HUES6 (cell line): ENCODE measurements at regions not wholly inside any gene's neighbourhood (a gene's known extent, or its start where the extent isn't known, plus 50 kb on each side); places are given as distances from the start of the nearest gene placed in this dataset.

Source experiments
- H3K27ac ChIP-seq: 2 replicates; pipeline ENCODE4 v1.7.0; 2013; ENCODE audit warnings: low read depth, mild to moderate bottlenecking, low read length, inconsistent platforms
- H3K27me3 ChIP-seq: 2 replicates; pipeline ENCODE4 v1.6.1; 2013; ENCODE audit warnings: low read length; ENCODE audit not compliant: control insufficient read depth, insufficient read depth
- H3K36me3 ChIP-seq: 2 replicates; pipeline ENCODE4 v1.6.1; 2013; ENCODE audit warnings: low read length; ENCODE audit not compliant: control insufficient read depth, insufficient read depth
- H3K4me1 ChIP-seq: 2 replicates; pipeline ENCODE4 v1.6.1; 2013; ENCODE audit warnings: low read length; ENCODE audit not compliant: control insufficient read depth, insufficient read depth
- H3K4me3 ChIP-seq: 2 replicates; pipeline ENCODE4 v1.5.1; 2013; ENCODE audit warnings: low read depth, low read length
- H3K9ac ChIP-seq: one replicate; pipeline ENCODE4 v1.6.1; 2013; ENCODE audit warnings: mild to moderate bottlenecking, low read length
- H3K9me3 ChIP-seq: 2 replicates; pipeline ENCODE4 v1.6.1; 2013; ENCODE audit warnings: low read depth, low read length; ENCODE audit not compliant: control insufficient read depth, insufficient read depth

DNA sequence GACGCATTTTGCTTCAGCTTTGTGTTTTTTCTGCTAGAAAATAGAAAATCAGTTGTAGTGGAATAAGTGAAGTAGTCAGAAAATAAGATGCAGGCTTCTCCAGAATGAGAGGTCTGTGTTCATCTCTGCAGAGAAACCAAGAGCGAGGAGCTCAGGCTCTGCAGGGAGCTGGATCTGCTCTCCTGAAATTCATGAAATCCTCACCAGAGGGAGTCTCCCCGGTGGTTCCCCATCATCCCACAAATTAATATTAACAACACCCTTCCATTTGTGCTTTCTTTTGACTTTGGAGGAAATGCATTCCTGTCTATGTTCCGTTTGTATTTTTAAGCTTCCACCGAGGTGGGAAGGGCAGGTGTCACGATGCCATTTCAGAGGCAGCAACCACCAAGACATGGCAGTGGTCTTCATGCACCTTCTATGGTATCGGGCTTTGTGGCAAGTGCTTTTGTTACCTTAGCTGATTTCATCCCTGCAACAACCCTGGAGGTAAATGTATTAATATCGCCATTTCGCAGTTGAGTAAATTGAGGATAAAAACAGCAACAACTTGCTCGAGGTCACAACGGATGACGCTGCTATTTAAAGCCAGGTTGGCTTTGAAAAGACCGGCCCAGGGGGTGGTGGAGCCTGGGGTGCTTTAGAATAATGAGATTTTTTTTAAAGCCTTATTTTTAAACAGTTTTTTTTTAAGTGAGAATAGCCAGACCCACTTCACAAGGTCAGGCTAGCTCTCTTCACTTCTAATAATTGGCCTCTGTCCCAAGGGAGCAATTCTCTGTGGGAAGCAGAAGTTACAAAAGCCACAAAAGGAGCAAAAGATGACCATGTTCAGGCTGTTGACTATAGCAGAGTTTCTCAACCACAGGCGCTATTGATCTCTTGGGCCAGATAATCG is 367.6 kb upstream of the ERCC4 start:
- H3K4me1 ChIP-seq = peaks cover 19% of the 10 kb centered on the region
- no peak overlapping the region for H3K27ac ChIP-seq
- H3K9ac ChIP-seq = no peak overlapping the region
- H3K4me3 ChIP-seq = no peak overlapping the region
- H3K9me3 ChIP-seq = no peaks in the 10 kb centered on the region
- no peaks in the 10 kb centered on the region for H3K36me3 ChIP-seq
- H3K27me3 ChIP-seq = no peaks in the 10 kb centered on the region

- H3K9ac ChIP-seq = no peak overlapping the region
- H3K4me1 ChIP-seq = peaks cover 19% of the 10 kb centered on the region
- no peaks in the 10 kb centered on the region for H3K27me3 ChIP-seq
- no peak overlapping the region for H3K4me3 ChIP-seq
- no peak overlapping the region for H3K27ac ChIP-seq
- no peaks in the 10 kb centered on the region for H3K36me3 ChIP-seq
- no peaks in the 10 kb centered on the region for H3K9me3 ChIP-seq
Observed at GRCh38 chr16:13552960-13553257, 367.0 kb upstream of the ERCC4 start.

- Histone ChIP-seq H3K4me3 (no peak overlapping the region), H3K9me3 (no peaks in the 10 kb centered on the region), H3K27ac (no peak overlapping the region), H3K36me3 (no peaks in the 10 kb centered on the region), H3K27me3 (no peaks in the 10 kb centered on the region), H3K9ac (no peak overlapping the region), H3K4me1 (peaks cover 19% of the 10 kb centered on the region)
Observed at GRCh38 chr16:13553453-13553985, 366.4 kb upstream of the ERCC4 start.

DNA sequence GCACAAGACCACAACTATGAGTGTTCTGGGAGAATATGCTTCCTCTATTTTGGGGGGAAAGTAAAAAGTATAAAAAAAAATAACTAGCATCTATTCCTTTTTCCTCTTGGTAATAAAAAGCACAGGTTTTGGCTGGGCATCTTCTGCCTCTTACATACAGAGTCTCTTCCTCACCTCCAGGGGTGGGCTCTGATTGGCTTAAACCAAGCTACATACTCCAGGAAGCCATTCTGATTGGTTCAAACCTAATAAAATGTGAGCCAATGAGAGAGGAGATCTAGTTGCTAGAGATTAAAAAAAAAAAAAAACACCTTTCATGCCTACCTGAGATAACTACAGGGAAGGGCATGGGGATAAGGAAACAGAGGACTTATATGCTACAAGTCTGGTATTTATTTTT is 365.9 kb upstream of the ERCC4 start:
- Histone ChIP-seq H3K27ac (no peak overlapping the region), H3K27me3 (no peaks in the 10 kb centered on the region), H3K4me3 (no peak overlapping the region), H3K36me3 (no peaks in the 10 kb centered on the region), H3K9me3 (no peaks in the 10 kb centered on the region), H3K9ac (no peak overlapping the region), H3K4me1 (peaks cover 19% of the 10 kb centered on the region)

- Histone ChIP-seq H3K27me3 (no peaks in the 10 kb centered on the region), H3K36me3 (no peaks in the 10 kb centered on the region), H3K9ac (no peak overlapping the region), H3K9me3 (no peaks in the 10 kb centered on the region), H3K4me1 (peaks cover 19% of the 10 kb centered on the region), H3K27ac (no peak overlapping the region), H3K4me3 (no peak overlapping the region)
Observed at GRCh38 chr16:13554643-13555042, 365.3 kb upstream of the ERCC4 start.

DNA sequence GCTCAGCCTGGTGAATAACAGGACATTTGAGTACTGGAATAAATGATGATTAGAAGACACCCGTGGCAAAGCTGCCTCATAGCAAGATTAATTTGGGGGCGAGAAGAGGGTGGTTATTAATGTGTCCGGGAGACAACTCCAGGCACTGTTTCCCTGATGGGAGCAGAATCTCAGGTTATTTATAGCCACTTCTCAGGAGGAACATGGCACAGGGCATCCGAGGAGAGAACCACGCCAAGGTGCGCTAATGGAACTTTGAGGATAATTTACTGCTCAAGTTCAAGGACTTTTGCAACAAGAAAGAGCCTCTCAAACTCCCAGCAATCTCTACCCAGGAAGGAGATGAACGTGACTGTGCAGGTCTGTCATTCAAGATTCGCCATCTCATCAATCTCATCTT is 362.5 kb upstream of the ERCC4 start:
- Histone ChIP-seq H3K27me3 (no peaks in the 10 kb centered on the region), H3K9me3 (no peaks in the 10 kb centered on the region), H3K27ac (no peak overlapping the region), H3K4me1 (peaks cover 16% of the 10 kb centered on the region), H3K4me3 (no peak overlapping the region), H3K9ac (no peak overlapping the region), H3K36me3 (no peaks in the 10 kb centered on the region)

DNA sequence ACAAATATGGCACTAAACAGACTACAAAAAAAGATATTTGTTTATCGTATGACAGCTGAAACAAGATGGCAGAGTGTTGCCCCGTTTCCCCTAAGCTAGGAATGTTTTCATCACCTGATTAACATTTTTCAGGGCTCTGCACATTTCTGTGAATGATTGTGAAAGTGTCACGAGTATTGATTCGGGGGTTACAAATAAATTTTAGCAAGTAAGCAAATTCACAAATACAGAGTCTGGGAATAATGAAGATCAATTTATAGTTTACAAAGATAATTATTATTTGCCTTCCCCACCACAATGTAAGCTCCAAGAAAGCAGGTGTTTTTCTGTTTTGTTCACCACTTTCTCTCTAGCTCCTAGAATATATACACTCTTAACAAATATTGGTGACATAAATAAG is 361.2 kb upstream of the ERCC4 start:
- Histone ChIP-seq H3K27me3 (no peaks in the 10 kb centered on the region), H3K9me3 (no peaks in the 10 kb centered on the region), H3K4me1 (peaks cover 9% of the 10 kb centered on the region), H3K27ac (no peak overlapping the region), H3K36me3 (no peaks in the 10 kb centered on the region), H3K9ac (no peak overlapping the region), H3K4me3 (no peak overlapping the region)

DNA sequence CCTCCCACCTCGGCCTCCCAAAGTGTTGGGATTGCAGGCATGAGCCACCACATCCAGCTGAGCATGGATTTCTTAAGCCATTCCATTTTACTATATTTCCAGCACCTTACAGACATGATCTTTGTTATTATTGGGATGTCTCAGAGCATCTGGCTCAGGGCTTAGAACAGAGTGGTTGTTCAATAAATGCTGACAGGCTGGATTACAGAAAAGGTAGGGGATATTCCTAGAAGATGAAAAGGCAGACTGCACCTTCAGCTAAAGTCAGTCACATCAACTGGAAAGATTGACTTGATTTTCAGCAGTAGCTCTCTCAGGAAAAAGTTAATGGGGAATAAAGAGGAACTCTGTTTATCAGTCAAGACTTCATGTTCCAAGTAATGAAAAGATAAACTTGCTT is 360.3 kb upstream of the ERCC4 start:
- Histone ChIP-seq H3K9ac (no peak overlapping the region), H3K27ac (no peak overlapping the region), H3K27me3 (no peaks in the 10 kb centered on the region)

DNA sequence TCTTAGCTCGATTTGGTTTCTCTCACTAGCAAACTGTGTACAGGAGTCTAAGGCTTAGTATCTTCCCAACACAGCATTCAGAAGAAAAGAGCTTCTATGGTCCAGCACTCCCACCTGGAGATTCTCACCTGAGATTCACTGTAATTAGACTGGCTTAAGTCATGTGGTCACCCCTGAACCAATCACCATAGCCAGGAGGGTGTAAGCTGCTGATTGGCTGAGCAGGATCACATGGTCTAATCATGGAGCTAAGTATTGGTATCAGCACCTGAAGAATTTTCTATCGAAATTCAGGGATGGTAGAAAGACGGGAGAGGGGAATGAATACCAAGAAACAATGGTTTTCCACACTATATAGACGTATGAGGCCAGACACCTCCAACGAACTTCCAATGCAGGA is 359.8 kb upstream of the ERCC4 start:
- no peaks in the 10 kb centered on the region for H3K36me3 ChIP-seq
- H3K9ac ChIP-seq = no peak overlapping the region
- H3K27me3 ChIP-seq = no peaks in the 10 kb centered on the region

More for the DNA sequence above, 360.3 kb upstream of the ERCC4 start:
- Histone ChIP-seq H3K36me3 (no peaks in the 10 kb centered on the region), H3K4me1 (peaks cover 9% of the 10 kb centered on the region), H3K4me3 (no peak overlapping the region), H3K9me3 (no peaks in the 10 kb centered on the region)

DNA sequence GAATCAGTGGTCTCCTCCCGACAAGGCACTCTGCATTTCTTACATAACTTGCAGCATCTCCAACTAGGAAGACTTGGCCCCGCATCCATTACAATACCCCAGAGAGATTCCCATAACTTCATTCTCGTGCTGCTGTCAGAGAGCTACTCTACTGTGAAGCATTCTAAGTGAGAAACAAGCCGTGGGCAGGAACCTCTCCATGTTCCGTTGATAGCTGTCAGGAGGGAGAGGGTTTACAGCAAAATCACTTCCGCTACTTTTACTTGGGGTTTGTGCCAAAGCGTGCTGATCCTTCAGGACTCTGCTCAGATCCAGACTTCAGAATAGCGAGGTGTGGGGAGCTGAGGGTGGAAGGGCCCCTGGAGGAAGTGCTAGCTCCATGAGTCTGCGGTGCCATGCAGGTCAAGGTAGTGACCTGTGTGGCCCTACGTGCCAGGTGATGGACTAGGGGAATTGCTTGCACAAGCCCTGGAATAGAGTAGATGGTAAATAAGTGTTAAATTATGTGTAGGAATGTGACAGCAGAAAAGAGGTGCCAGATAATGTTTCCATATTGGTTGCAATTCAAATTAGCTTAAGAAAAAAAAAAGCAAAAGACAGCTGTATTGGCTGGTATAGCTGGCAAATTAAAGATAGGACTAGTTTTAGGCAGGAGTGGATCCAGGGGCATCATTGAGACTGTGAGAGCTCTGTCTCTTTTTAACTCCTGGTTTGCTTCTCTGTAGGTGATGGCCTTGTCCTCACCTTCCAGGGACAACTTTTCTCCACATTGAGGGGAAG is 358.5 kb upstream of the ERCC4 start:
- Histone ChIP-seq H3K36me3 (no peaks in the 10 kb centered on the region), H3K4me3 (no peak overlapping the region), H3K9me3 (no peaks in the 10 kb centered on the region), H3K4me1 (no peaks in the 10 kb centered on the region), H3K9ac (no peak overlapping the region), H3K27ac (no peak overlapping the region), H3K27me3 (no peaks in the 10 kb centered on the region)

More for the DNA sequence above, 359.8 kb upstream of the ERCC4 start:
- no peak overlapping the region for H3K27ac ChIP-seq
- H3K4me1 ChIP-seq = peaks cover 9% of the 10 kb centered on the region
- no peaks in the 10 kb centered on the region for H3K9me3 ChIP-seq
- no peak overlapping the region for H3K4me3 ChIP-seq

DNA sequence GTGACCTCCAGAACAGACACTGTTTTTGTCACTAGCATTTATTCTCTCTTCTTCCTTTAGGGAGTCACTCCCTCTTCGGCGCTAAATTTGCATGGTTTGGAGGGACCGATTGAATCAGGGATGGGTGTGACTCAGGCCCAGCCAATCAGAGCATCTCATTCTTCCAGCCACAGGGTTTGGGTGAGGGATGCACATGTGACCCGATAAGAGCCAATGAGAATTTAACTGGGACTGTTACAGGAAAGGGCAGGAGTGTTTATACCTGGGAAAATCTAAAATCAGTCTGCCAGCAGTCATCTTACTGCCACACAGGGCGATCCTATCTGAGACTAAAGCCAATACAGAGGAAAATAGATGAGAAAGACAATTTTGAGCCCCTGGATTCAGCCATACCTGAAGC is 351.2 kb upstream of the ERCC4 start:
- Histone ChIP-seq H3K9me3 (no peaks in the 10 kb centered on the region), H3K4me1 (no peaks in the 10 kb centered on the region), H3K36me3 (no peaks in the 10 kb centered on the region), H3K4me3 (no peak overlapping the region), H3K27ac (no peak overlapping the region), H3K9ac (no peak overlapping the region), H3K27me3 (no peaks in the 10 kb centered on the region)
